ENCODE measurements at regions not wholly inside any gene's neighbourhood (a gene's known extent, or its start where the extent isn't known, plus 50 kb on each side); places are given as distances from the start of the nearest gene placed in this dataset.

- no peak for TF ChIP-seq EZH2phosphoT487 (conservative IDR thresholded peaks at IDR 0.05; ENCODE audit: low read length)
- TF ChIP-seq, protein P1, sequence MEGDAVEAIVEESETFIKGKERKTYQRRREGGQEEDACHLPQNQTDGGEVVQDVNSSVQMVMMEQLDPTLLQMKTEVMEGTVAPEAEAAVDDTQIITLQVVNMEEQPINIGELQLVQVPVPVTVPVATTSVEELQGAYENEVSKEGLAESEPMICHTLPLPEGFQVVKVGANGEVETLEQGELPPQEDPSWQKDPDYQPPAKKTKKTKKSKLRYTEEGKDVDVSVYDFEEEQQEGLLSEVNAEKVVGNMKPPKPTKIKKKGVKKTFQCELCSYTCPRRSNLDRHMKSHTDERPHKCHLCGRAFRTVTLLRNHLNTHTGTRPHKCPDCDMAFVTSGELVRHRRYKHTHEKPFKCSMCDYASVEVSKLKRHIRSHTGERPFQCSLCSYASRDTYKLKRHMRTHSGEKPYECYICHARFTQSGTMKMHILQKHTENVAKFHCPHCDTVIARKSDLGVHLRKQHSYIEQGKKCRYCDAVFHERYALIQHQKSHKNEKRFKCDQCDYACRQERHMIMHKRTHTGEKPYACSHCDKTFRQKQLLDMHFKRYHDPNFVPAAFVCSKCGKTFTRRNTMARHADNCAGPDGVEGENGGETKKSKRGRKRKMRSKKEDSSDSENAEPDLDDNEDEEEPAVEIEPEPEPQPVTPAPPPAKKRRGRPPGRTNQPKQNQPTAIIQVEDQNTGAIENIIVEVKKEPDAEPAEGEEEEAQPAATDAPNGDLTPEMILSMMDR (IDR thresholded peaks at IDR 0.05; ENCODE audit: insufficient read depth, low read length, poor library complexity, severe bottlenecking), result no peak
Observed at GRCh38 chr7:91814189-91814588, 66.3 kb downstream of the MTERF1 start.

Data from SU-DHL-6 (cell line).